H1 (cell line): ENCODE measurements at regions not wholly inside any gene's neighbourhood (a gene's known extent, or its start where the extent isn't known, plus 50 kb on each side); places are given as distances from the start of the nearest gene placed in this dataset.

ENCODE experiments used
- CTCF ChIA-PET: fragments of 300-600 bp; sonication (Branson Sonifier 250); formaldehyde crosslinking; loops from one replicate; lab custom pipeline; 2021; ENCODE audit not compliant: partially characterized antibody; lab: Charles Lee
- POLR2A ChIA-PET: fragments of 300-600 bp; sonication (Branson Sonifier 250); formaldehyde crosslinking; loops from one replicate; lab custom pipeline; 2021; ENCODE audit warnings: inconsistent platforms; ENCODE audit not compliant: partially characterized antibody; lab: Charles Lee
- DNase-seq, 2 experiments: peaks; one replicate each; pipeline versions ENCODE4 v3.0.0 to v3.0.0-alpha.2; 2010 to 2022; ENCODE audit warnings: low spot score in 2 of 2, low read depth in 1 of 2, mixed read lengths in 1 of 2
- FAIRE-seq: peaks from 2 replicates; lab custom pipeline; 2011; peaks lifted over from hg19 to GRCh38; lab: Jason Lieb, UNC
- H2AFZ ChIP-seq: 2 replicates; pipeline ENCODE4 v1.8.1; 2012; ENCODE audit warnings: low read length, inconsistent platforms
- H2AK5ac ChIP-seq: 2 replicates; pipeline ENCODE4 v1.6.1; 2013; ENCODE audit warnings: low read depth, low read length
- H2BK120ac ChIP-seq: replicated peaks from 2 replicates; pipeline ENCODE3; 2013; ENCODE audit warnings: low read depth, low read length, inconsistent platforms
- H2BK12ac ChIP-seq: 2 replicates; pipeline ENCODE4 v1.6.1; 2013; ENCODE audit warnings: low read depth, low read length
- H2BK15ac ChIP-seq: 2 replicates; pipeline ENCODE4 v1.6.1; 2013; ENCODE audit warnings: low read length
- H2BK20ac ChIP-seq: 2 replicates; pipeline ENCODE4 v1.6.1; 2013; ENCODE audit warnings: low read length
- H2BK5ac ChIP-seq: 2 replicates; pipeline ENCODE4 v1.6.1; 2013; ENCODE audit warnings: low read depth, low read length
- H3K14ac ChIP-seq: 2 replicates; pipeline ENCODE4 v1.6.1; 2013; ENCODE audit warnings: inconsistent platforms; ENCODE audit not compliant: insufficient read length
- H3K18ac ChIP-seq: 2 replicates; pipeline ENCODE4 v1.6.1; 2013; ENCODE audit warnings: low read length; ENCODE audit errors: extremely low read depth
- H3K23ac ChIP-seq: 2 replicates; pipeline ENCODE4 v1.6.1; 2013; ENCODE audit warnings: inconsistent platforms; ENCODE audit not compliant: insufficient read length
- H3K23me2 ChIP-seq: 2 replicates; pipeline ENCODE4 v1.6.1; 2013; ENCODE audit warnings: low read depth, low read length
- H3K27ac ChIP-seq: 2 replicates; pipeline ENCODE4 v1.6.1; 2011; ENCODE audit warnings: low read depth, low read length, inconsistent platforms
- H3K27me3 ChIP-seq, 4 experiments: replicated peaks in 1 of 4; 1 replicate in 1 of 4; 2 replicates in 3 of 4; pipeline versions ENCODE4 v1.6.1 to v1.8.1; 2011 to 2013; ENCODE audit warnings: low read length in 3 of 4, mild to moderate bottlenecking in 3 of 4, inconsistent platforms in 2 of 4, mixed read lengths in 2 of 4, moderate library complexity in 1 of 4; ENCODE audit not compliant: control insufficient read depth in 3 of 4, insufficient read depth in 3 of 4; ENCODE audit errors: extremely low read depth in 1 of 4
- H3K36me3 ChIP-seq, 4 experiments: 2 replicates each; pipeline versions ENCODE4 v1.6.1 to v1.8.1; 2011 to 2013; ENCODE audit warnings: mild to moderate bottlenecking in 4 of 4, low read length in 3 of 4, moderate library complexity in 2 of 4, control low read depth in 1 of 4, inconsistent platforms in 1 of 4; ENCODE audit not compliant: insufficient read depth in 4 of 4, control insufficient read depth in 2 of 4
- H3K4ac ChIP-seq: replicated peaks from 2 replicates; pipeline ENCODE3; 2013; ENCODE audit warnings: low read length, low read depth, mixed read lengths, inconsistent platforms; ENCODE audit not compliant: insufficient read length
- H3K4me1 ChIP-seq, 4 experiments: replicated peaks in 1 of 4; 1 replicate in 1 of 4; 2 replicates in 3 of 4; pipeline versions ENCODE4 v1.6.1 to v1.8.1; 2011 to 2013; ENCODE audit warnings: low read length in 3 of 4, inconsistent platforms in 2 of 4, mixed read lengths in 1 of 4; ENCODE audit not compliant: insufficient read depth in 4 of 4, control insufficient read depth in 3 of 4
- H3K4me2 ChIP-seq, 2 experiments: 2 replicates each; pipeline versions ENCODE4 v1.6.1 to v1.8.1; 2011 to 2013; ENCODE audit warnings: low read depth in 2 of 2, low read length in 2 of 2, control low read depth in 1 of 2, inconsistent platforms in 1 of 2, mild to moderate bottlenecking in 1 of 2; ENCODE audit not compliant: insufficient read depth in 1 of 2
- H3K4me3 ChIP-seq, 4 experiments: fragments of 200-600, 300-600 bp in 1 of 4; sonication (generic), shearing (Covaris generic), sonication (Bioruptor Twin) in 1 of 4; 2 replicates each; pipeline versions ENCODE4 v1.5.1 to v1.8.1; 2011 to 2016; ENCODE audit warnings: low read length in 4 of 4, low read depth in 3 of 4, control low read depth in 2 of 4, inconsistent platforms in 2 of 4, mild to moderate bottlenecking in 2 of 4, mixed read lengths in 1 of 4, moderate library complexity in 1 of 4; ENCODE audit not compliant: insufficient read depth in 2 of 4; ENCODE audit errors: extremely low read depth in 1 of 4
- H3K56ac ChIP-seq: replicated peaks from 2 replicates; pipeline ENCODE3; 2013; ENCODE audit warnings: low read depth, mild to moderate bottlenecking, mixed read lengths, low read length, inconsistent platforms; ENCODE audit not compliant: insufficient read length
- H3K79me1 ChIP-seq: 2 replicates; pipeline ENCODE4 v1.6.1; 2013; ENCODE audit warnings: low read depth, low read length, control low read depth
- H3K79me2 ChIP-seq, 2 experiments: 2 replicates each; pipeline versions ENCODE4 v1.6.1 to v1.8.1; 2012 to 2013; ENCODE audit warnings: low read length in 2 of 2, mild to moderate bottlenecking in 2 of 2, inconsistent platforms in 1 of 2; ENCODE audit not compliant: insufficient read depth in 2 of 2, control insufficient read depth in 1 of 2
- H3K9ac ChIP-seq, 4 experiments: replicated peaks in 1 of 4; 1 replicate in 1 of 4; 2 replicates in 3 of 4; pipeline versions ENCODE4 v1.6.1 to v1.8.1; 2011 to 2013; ENCODE audit warnings: low read depth in 3 of 4, low read length in 3 of 4, control low read depth in 2 of 4, mild to moderate bottlenecking in 2 of 4, moderate library complexity in 2 of 4, inconsistent platforms in 1 of 4; ENCODE audit errors: extremely low read depth in 1 of 4
- H3K9me3 ChIP-seq, 2 experiments: 2 replicates each; pipeline versions ENCODE4 v1.6.1 to v1.8.1; 2012 to 2013; ENCODE audit warnings: mild to moderate bottlenecking in 2 of 2, moderate library complexity in 2 of 2, control low read depth in 1 of 2, inconsistent platforms in 1 of 2, low read depth in 1 of 2, low read length in 1 of 2, mixed read lengths in 1 of 2; ENCODE audit not compliant: insufficient read depth in 2 of 2
- H4K20me1 ChIP-seq, 2 experiments: replicated peaks in 1 of 2; 2 replicates each; pipeline versions ENCODE3 to v1.8.1; 2011 to 2013; ENCODE audit warnings: inconsistent platforms in 2 of 2, low read length in 2 of 2, mild to moderate bottlenecking in 1 of 2; ENCODE audit not compliant: insufficient read depth in 2 of 2, control insufficient read depth in 1 of 2
- H4K5ac ChIP-seq: 2 replicates; pipeline ENCODE4 v1.6.1; 2013; ENCODE audit warnings: low read length, low read depth, mixed read lengths, inconsistent platforms; ENCODE audit not compliant: insufficient read length
- H4K8ac ChIP-seq: 2 replicates; pipeline ENCODE4 v1.8.0; 2013; ENCODE audit warnings: mild to moderate bottlenecking, moderate library complexity, low read length, inconsistent platforms; ENCODE audit not compliant: insufficient read depth; ENCODE audit errors: extremely low read depth
- H4K91ac ChIP-seq: replicated peaks from 2 replicates; pipeline ENCODE3; 2013; ENCODE audit warnings: low read length, mixed read lengths, inconsistent platforms; ENCODE audit not compliant: insufficient read length
- EGR1 ChIP-seq: IDR thresholded peaks from 2 replicates; pipeline ENCODE4 v1.6.1; 2011; ENCODE audit warnings: low read depth, low read length, borderline replicate concordance
- GTF2F1 ChIP-seq: IDR thresholded peaks from 2 replicates; pipeline ENCODE4 v1.6.1; 2012; ENCODE audit warnings: low read depth, low read length, improper control_type of control experiment, borderline replicate concordance
- HDAC6 ChIP-seq: IDR thresholded peaks from one replicate; pipeline ENCODE4 v1.7.1; 2012; ENCODE audit warnings: low read depth, mild to moderate bottlenecking, inconsistent platforms, low read length, moderate library complexity
- KDM4A ChIP-seq: IDR thresholded peaks from one replicate; pipeline ENCODE4 v1.7.1; 2012; ENCODE audit warnings: low read depth, mild to moderate bottlenecking, moderate library complexity, low read length, inconsistent platforms; ENCODE audit not compliant: severe bottlenecking
- RNF2 ChIP-seq: fragments of 200-900, 300-1000 bp; sonication (generic); IDR thresholded peaks from 2 replicates; pipeline ENCODE4 v1.7.1; 2016; ENCODE audit warnings: borderline replicate concordance, low read depth, mild to moderate bottlenecking, antibody characterized with exemption, low read length; ENCODE audit not compliant: poor library complexity, severe bottlenecking; ENCODE audit errors: missing control alignments
- SIRT6 ChIP-seq: IDR thresholded peaks from one replicate; pipeline ENCODE4 v1.7.1; 2012; ENCODE audit warnings: low read length, inconsistent platforms
- SP4 ChIP-seq: IDR thresholded peaks from 2 replicates; pipeline ENCODE4 v1.6.1; 2012; ENCODE audit warnings: low read length, inconsistent platforms
- SRF ChIP-seq: IDR thresholded peaks from 2 replicates; pipeline ENCODE4 v1.6.1; 2011; ENCODE audit warnings: mild to moderate bottlenecking, low read depth, low read length, moderate library complexity
- TF ChIP-seq, protein P1 (sequence below): IDR thresholded peaks from 2 replicates; pipeline ENCODE4 v1.6.1; 2012; ENCODE audit warnings: inconsistent platforms
- TF ChIP-seq, protein P2 (sequence below): IDR thresholded peaks from 2 replicates; pipeline ENCODE4 v1.6.1; 2011; ENCODE audit warnings: low read depth, mild to moderate bottlenecking, low read length; ENCODE audit not compliant: insufficient read depth
- TF ChIP-seq, protein P3 (sequence below): IDR thresholded peaks from 2 replicates; pipeline ENCODE4 v1.6.1; 2012; ENCODE audit warnings: low read length, inconsistent platforms

DNA sequence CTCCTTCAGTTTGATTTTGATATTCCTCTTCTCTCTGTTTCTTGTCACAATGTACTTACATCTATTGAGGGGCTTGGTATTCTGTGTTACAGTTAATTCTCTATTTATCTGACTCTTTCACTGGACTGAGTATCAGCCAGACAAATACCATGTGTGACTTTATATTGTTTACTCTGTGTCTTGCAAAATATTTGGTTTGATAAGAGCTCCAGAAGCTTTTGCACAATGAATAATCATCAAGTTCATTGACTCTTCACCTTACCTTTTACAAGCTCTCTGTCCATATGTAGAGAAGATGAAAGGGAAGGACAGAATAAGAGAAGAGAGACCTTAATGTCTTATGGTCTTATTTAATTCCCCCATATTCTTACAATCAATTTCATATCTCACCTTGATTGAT is 877.7 kb upstream of the CDH8 start:
- H2BK20ac ChIP-seq: no peak overlapping the region
- H3K18ac ChIP-seq: no peak overlapping the region
- H2AK5ac ChIP-seq: no peak overlapping the region
- no peak overlapping the region for H4K91ac ChIP-seq
- H4K5ac ChIP-seq: no peak overlapping the region
- H2BK12ac ChIP-seq: no peak overlapping the region
- no peaks in the 10 kb centered on the region for H3K79me2 ChIP-seq
- no peak overlapping the region for H3K9ac ChIP-seq
- no peak overlapping the region for H3K27ac ChIP-seq
- H3K23ac ChIP-seq: no peak overlapping the region
- H4K20me1 ChIP-seq: no peaks in the 10 kb centered on the region
- H3K36me3 ChIP-seq: no peaks in the 10 kb centered on the region
- H3K9me3 ChIP-seq: no peaks in the 10 kb centered on the region
- CTCF ChIA-PET: no interaction called here
- DNase-seq: no peak
- H3K79me1 ChIP-seq: no peaks in the 10 kb centered on the region
- no peak overlapping the region for H2BK120ac ChIP-seq
- no peak overlapping the region for H2BK5ac ChIP-seq
- no peak overlapping the region for H3K4ac ChIP-seq
- no peak for FAIRE-seq
- H3K14ac ChIP-seq: no peak overlapping the region
- H3K27me3 ChIP-seq: no peaks in the 10 kb centered on the region
- H3K4me1 ChIP-seq: no peaks in the 10 kb centered on the region
- H3K23me2 ChIP-seq: no peaks in the 10 kb centered on the region
- no peak overlapping the region for H3K4me2 ChIP-seq
- no peak overlapping the region for H3K4me3 ChIP-seq
- no peak overlapping the region for H2BK15ac ChIP-seq
- H2AFZ ChIP-seq: no peak overlapping the region
- H3K56ac ChIP-seq: no peak overlapping the region
- POLR2A ChIA-PET: no interaction called here
- no peak overlapping the region for H4K8ac ChIP-seq
- TF ChIP-seq, protein P1, sequence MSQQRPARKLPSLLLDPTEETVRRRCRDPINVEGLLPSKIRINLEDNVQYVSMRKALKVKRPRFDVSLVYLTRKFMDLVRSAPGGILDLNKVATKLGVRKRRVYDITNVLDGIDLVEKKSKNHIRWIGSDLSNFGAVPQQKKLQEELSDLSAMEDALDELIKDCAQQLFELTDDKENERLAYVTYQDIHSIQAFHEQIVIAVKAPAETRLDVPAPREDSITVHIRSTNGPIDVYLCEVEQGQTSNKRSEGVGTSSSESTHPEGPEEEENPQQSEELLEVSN: no peak
- TF ChIP-seq RNF2 (no peak), HDAC6 (no peak), SIRT6 (no peak), EGR1 (no peak), SRF (no peak), GTF2F1 (no peak), SP4 (no peak), KDM4A (no peak)
- TF ChIP-seq, protein P2, sequence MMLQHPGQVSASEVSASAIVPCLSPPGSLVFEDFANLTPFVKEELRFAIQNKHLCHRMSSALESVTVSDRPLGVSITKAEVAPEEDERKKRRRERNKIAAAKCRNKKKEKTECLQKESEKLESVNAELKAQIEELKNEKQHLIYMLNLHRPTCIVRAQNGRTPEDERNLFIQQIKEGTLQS: no peak
- TF ChIP-seq, protein P3, sequence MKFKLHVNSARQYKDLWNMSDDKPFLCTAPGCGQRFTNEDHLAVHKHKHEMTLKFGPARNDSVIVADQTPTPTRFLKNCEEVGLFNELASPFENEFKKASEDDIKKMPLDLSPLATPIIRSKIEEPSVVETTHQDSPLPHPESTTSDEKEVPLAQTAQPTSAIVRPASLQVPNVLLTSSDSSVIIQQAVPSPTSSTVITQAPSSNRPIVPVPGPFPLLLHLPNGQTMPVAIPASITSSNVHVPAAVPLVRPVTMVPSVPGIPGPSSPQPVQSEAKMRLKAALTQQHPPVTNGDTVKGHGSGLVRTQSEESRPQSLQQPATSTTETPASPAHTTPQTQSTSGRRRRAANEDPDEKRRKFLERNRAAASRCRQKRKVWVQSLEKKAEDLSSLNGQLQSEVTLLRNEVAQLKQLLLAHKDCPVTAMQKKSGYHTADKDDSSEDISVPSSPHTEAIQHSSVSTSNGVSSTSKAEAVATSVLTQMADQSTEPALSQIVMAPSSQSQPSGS: no peak
